Neural cell (in vitro differentiated cells): ENCODE measurements at regions not wholly inside any gene's neighbourhood (a gene's known extent, or its start where the extent isn't known, plus 50 kb on each side); places are given as distances from the start of the nearest gene placed in this dataset.

Source experiments
- CTCF ChIP-seq: fragments of 450-650 bp; IDR thresholded peaks from 2 replicates; pipeline ENCODE4 v1.5.1; 2014; ENCODE audit warnings: antibody characterized with exemption, mild to moderate bottlenecking, moderate library complexity; ENCODE audit not compliant: poor library complexity, severe bottlenecking
- POLR2AphosphoS5 ChIP-seq: IDR thresholded peaks from 2 replicates; pipeline ENCODE4 v1.6.1; 2012

- TF ChIP-seq CTCF (no peak), POLR2AphosphoS5 (no peak)
Measured at GRCh38 chr16:86649875-86650274, 71.5 kb downstream of the FOXL1 start.
